Trophoblast cell (in vitro differentiated cells and primary cell): ENCODE measurements at regions not wholly inside any gene's neighbourhood (a gene's known extent, or its start where the extent isn't known, plus 50 kb on each side); places are given as distances from the start of the nearest gene placed in this dataset.

Experiments
- DNase-seq, 2 donors: peaks; one replicate each; pipeline ENCODE4 v3.0.0-alpha.2; 2016
- H2AFZ ChIP-seq: 2 replicates; pipeline ENCODE4 v1.6.1; 2013; ENCODE audit warnings: low read length, moderate library complexity, mild to moderate bottlenecking; ENCODE audit not compliant: insufficient read depth, poor library complexity
- H2AK5ac ChIP-seq: 2 replicates; pipeline ENCODE4 v1.6.1; 2013; ENCODE audit warnings: mild to moderate bottlenecking, low read length
- H2BK120ac ChIP-seq: 2 replicates; pipeline ENCODE4 v1.6.1; 2013; ENCODE audit warnings: low read length, mild to moderate bottlenecking, moderate library complexity; ENCODE audit not compliant: insufficient read depth, poor library complexity
- H2BK12ac ChIP-seq: 2 replicates; pipeline ENCODE4 v1.6.1; 2013; ENCODE audit warnings: mild to moderate bottlenecking, low read length, moderate library complexity
- H2BK5ac ChIP-seq: 2 replicates; pipeline ENCODE4 v1.6.1; 2013; ENCODE audit warnings: low read length, low read depth, moderate library complexity, mild to moderate bottlenecking; ENCODE audit not compliant: poor library complexity
- H3K14ac ChIP-seq: 2 replicates; pipeline ENCODE4 v1.6.1; 2013; ENCODE audit warnings: mild to moderate bottlenecking, low read length
- H3K18ac ChIP-seq: 2 replicates; pipeline ENCODE4 v1.6.1; 2013; ENCODE audit warnings: mild to moderate bottlenecking, low read length
- H3K23ac ChIP-seq: 2 replicates; pipeline ENCODE4 v1.6.1; 2013; ENCODE audit warnings: low read length
- H3K27ac ChIP-seq: 2 replicates; pipeline ENCODE4 v1.5.1; 2013; ENCODE audit warnings: low read depth, mild to moderate bottlenecking, inconsistent platforms, low read length, moderate library complexity
- H3K27me3 ChIP-seq: 2 replicates; pipeline ENCODE4 v1.6.1; 2013; ENCODE audit warnings: inconsistent platforms, mild to moderate bottlenecking, low read length, moderate library complexity; ENCODE audit not compliant: insufficient read depth
- H3K36me3 ChIP-seq, 2 experiments: 1 replicate in 1 of 2; 2 replicates in 1 of 2; pipeline ENCODE4 v1.6.1; 2013; ENCODE audit warnings: low read length in 2 of 2, mild to moderate bottlenecking in 2 of 2, moderate library complexity in 1 of 2; ENCODE audit not compliant: insufficient read depth in 2 of 2, control insufficient read depth in 1 of 2
- H3K4ac ChIP-seq: 2 replicates; pipeline ENCODE4 v1.6.1; 2013; ENCODE audit warnings: low read depth, mild to moderate bottlenecking, low read length, moderate library complexity
- H3K4me1 ChIP-seq, 2 experiments: 1 replicate in 1 of 2; 2 replicates in 1 of 2; pipeline ENCODE4 v1.6.1; 2013; ENCODE audit warnings: low read length in 2 of 2, mild to moderate bottlenecking in 2 of 2, moderate library complexity in 1 of 2; ENCODE audit not compliant: insufficient read depth in 2 of 2, control insufficient read depth in 1 of 2
- H3K4me2 ChIP-seq: 2 replicates; pipeline ENCODE4 v1.6.1; 2013; ENCODE audit warnings: inconsistent platforms, mild to moderate bottlenecking, low read length, moderate library complexity
- H3K4me3 ChIP-seq: 2 replicates; pipeline ENCODE4 v1.5.1; 2013; ENCODE audit warnings: mild to moderate bottlenecking, low read depth, low read length, inconsistent platforms
- H3K79me1 ChIP-seq: one replicate; pipeline ENCODE4 v1.6.1; 2013; ENCODE audit warnings: low read length
- H3K79me2 ChIP-seq: 2 replicates; pipeline ENCODE4 v1.6.1; 2013; ENCODE audit warnings: low read length, mild to moderate bottlenecking; ENCODE audit not compliant: control insufficient read depth, insufficient read depth, poor library complexity
- H3K9ac ChIP-seq: 2 replicates; pipeline ENCODE4 v1.6.1; 2013; ENCODE audit warnings: mild to moderate bottlenecking, low read length
- H3K9me3 ChIP-seq: 2 replicates; pipeline ENCODE4 v1.6.1; 2013; ENCODE audit warnings: low read depth, mild to moderate bottlenecking, control low read depth, inconsistent platforms, low read length; ENCODE audit not compliant: insufficient read depth
- H4K12ac ChIP-seq: 2 replicates; pipeline ENCODE4 v1.6.1; 2013; ENCODE audit warnings: low read depth, mild to moderate bottlenecking, low read length, moderate library complexity
- H4K8ac ChIP-seq: 2 replicates; pipeline ENCODE4 v1.6.1; 2013; ENCODE audit warnings: low read depth, mild to moderate bottlenecking, low read length, moderate library complexity
- H4K91ac ChIP-seq: one replicate; pipeline ENCODE4 v1.6.1; 2013; ENCODE audit warnings: low read depth, mild to moderate bottlenecking, low read length, moderate library complexity
- WGBS: extraction: QIAGEN DNeasy Blood & Tissue Kit; methylation state at CpG from one replicate; pipeline ENCODE4 v1.1.7; 2013; ENCODE audit warnings: missing lambda C conversion rate; ENCODE audit not compliant: insufficient read length, insufficient coverage; ENCODE audit errors: extremely low coverage; 5-methylcytosine and 5-hydroxymethylcytosine counted together

DNA sequence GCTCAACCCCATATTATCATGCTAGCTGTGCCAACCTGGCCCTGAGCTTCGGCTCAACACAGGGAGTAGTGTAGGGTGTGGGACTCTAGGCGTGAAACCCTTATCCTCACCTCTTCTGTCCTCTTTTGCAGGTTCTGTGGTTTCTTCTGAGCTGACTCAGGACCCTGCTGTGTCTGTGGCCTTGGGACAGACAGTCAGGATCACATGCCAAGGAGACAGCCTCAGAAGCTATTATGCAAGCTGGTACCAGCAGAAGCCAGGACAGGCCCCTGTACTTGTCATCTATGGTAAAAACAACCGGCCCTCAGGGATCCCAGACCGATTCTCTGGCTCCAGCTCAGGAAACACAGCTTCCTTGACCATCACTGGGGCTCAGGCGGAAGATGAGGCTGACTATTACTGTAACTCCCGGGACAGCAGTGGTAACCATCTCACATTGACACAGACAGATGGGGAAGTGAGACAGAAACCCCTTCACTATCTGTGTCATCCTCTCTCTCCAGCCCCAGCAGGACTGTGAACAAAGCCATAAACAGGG, 76.4 kb downstream of the GGTLC2 start:
- Histone ChIP-seq H2BK5ac (no peak overlapping the region), H4K91ac (no peak overlapping the region), H3K27me3 (peaks cover 2% of the 10 kb centered on the region), H3K79me2 (no peaks in the 10 kb centered on the region), H2BK12ac (no peak overlapping the region), H3K14ac (no peak overlapping the region), H2AFZ (no peak overlapping the region), H2BK120ac (no peak overlapping the region), H3K9ac (no peak overlapping the region), H3K9me3 (no peaks in the 10 kb centered on the region), H3K36me3 (no peaks in the 10 kb centered on the region), H2AK5ac (no peak overlapping the region), H4K8ac (no peak overlapping the region), H3K23ac (no peak overlapping the region), H4K12ac (no peak overlapping the region), H3K18ac (no peak overlapping the region), H3K79me1 (no peaks in the 10 kb centered on the region), H3K4me2 (no peak overlapping the region), H3K4me3 (no peak overlapping the region), H3K4ac (no peak overlapping the region), H3K27ac (no peak overlapping the region), H3K4me1 (no peaks in the 10 kb centered on the region)
- peak; percentile 96 to 98 for DNase-seq
- no CpG with 5 or more reads among the region's 6 CpGs for WGBS

DNA sequence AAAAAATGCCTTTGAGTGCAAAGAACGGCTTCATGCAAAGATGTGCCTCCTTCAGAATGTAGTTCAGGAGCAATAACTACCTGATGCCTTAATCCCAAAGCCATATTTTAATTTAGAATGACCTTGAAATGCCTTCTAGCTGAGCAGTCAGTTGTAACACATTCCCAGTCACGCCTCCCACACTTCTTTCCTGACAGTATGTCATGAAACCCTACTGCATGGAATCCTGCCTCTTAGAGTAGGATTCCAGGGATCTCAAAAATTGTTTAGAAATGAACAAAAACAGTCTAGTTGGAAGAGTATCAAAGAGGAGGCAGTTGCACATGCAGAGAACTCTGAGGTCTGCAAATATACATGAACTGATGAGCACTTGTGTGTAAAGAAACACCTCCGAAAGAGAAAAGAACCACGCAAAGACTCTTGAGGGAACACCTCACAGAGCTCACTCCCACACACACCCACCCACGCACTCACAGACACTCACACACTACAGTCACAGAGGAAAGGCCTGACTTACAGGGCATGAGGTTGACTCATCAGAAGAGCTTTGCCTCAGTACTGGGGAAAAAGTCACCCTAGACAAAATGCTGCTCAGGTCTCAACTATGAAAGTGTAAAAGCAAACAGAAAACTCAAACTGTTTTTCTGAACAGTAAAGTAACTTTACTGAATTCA, 77.4 kb downstream of the GGTLC2 start:
- DNase-seq = peak; percentile 71 to 74
- Histone ChIP-seq H3K36me3 (no peaks in the 10 kb centered on the region), H4K91ac (no peak overlapping the region), H3K79me1 (no peaks in the 10 kb centered on the region), H3K79me2 (no peaks in the 10 kb centered on the region), H4K12ac (no peak overlapping the region), H3K9ac (no peak overlapping the region), H2BK120ac (no peak overlapping the region), H2AK5ac (no peak overlapping the region), H3K4ac (no peak overlapping the region), H3K9me3 (no peaks in the 10 kb centered on the region), H3K4me3 (no peak overlapping the region), H3K14ac (no peak overlapping the region), H3K27me3 (no peaks in the 10 kb centered on the region), H3K4me2 (no peak overlapping the region), H2BK12ac (no peak overlapping the region), H3K18ac (no peak overlapping the region), H3K23ac (no peak overlapping the region), H3K27ac (no peak overlapping the region), H4K8ac (no peak overlapping the region), H2BK5ac (no peak overlapping the region), H2AFZ (no peak overlapping the region), H3K4me1 (no peaks in the 10 kb centered on the region)
- WGBS = no CpG with 5 or more reads among the region's 5 CpGs

DNA sequence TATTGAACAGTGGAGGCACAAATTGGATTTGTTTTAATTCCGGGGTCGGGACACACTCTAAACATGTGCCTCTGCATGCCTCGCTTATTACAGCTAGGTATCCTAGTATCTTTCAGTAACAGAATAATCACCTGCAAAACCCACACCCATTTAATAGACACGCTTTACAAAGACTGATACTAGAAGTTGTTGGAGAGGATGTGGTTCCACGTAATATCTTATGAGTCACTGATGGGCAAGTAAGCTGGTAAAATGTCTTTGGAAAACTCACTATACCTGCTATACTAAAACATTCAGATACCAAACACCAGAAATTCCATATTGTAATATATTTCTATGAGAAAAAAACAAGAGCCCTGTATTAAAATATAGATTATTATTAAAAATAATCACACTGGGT, 84.0 kb downstream of the GGTLC2 start:
- Histone ChIP-seq H2BK12ac (no peak overlapping the region), H3K14ac (no peak overlapping the region), H3K79me2 (no peaks in the 10 kb centered on the region), H3K27me3 (no peaks in the 10 kb centered on the region), H4K8ac (no peak overlapping the region), H2BK5ac (no peak overlapping the region), H2BK120ac (no peak overlapping the region), H3K36me3 (no peaks in the 10 kb centered on the region), H3K9ac (no peak overlapping the region), H3K27ac (no peak overlapping the region), H3K79me1 (no peaks in the 10 kb centered on the region), H2AK5ac (no peak overlapping the region), H3K4me3 (no peak overlapping the region), H3K23ac (no peak overlapping the region), H3K4ac (no peak overlapping the region), H2AFZ (no peak overlapping the region), H3K4me2 (no peak overlapping the region), H3K4me1 (no peaks in the 10 kb centered on the region), H3K9me3 (no peaks in the 10 kb centered on the region), H4K91ac (no peak overlapping the region), H3K18ac (no peak overlapping the region), H4K12ac (no peak overlapping the region)
- no CpG with 5 or more reads among the region's 5 CpGs for WGBS
- no peak for DNase-seq

DNA sequence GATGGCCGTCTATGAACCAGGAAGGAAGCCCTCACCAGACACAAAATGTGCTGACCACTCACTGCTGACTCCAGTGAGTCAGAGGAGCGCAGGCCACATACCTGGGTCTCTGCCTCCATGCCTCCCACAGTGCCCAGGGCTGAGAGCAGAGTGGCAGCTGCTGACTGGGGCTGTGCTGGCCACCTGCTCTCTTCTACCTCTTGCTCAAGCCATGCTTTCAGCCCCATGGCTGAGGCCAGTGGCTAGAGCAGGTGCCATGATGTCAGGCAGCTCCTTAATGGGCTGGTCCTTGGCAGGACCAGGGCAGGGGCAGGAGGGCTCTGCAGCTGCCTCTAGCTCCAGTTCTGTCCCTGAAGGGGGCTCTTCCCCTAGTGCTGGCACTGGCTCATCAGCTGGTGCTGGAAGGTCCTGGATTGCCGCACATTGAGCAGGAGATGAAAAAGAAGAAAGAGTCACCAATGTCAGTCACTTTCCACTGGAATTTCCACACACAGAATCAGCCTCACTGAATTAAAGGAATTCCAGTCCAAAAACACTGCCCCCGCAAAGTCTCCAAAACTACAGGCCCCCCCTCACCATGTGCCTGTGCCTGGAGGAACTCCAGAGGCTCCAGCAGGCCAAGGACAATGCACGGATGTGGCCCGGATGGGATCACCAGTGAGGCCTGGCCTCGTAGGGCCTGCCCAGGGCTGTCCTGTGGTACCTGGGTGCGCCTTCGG, 86.4 kb downstream of the GGTLC2 start:
- Histone ChIP-seq H2AFZ (no peak overlapping the region), H3K18ac (no peak overlapping the region), H3K14ac (no peak overlapping the region), H3K4me2 (no peak overlapping the region), H4K12ac (no peak overlapping the region), H3K9me3 (no peaks in the 10 kb centered on the region), H3K4ac (no peak overlapping the region), H3K36me3 (no peaks in the 10 kb centered on the region), H4K8ac (no peak overlapping the region), H3K9ac (no peak overlapping the region), H3K23ac (no peak overlapping the region), H2BK12ac (no peak overlapping the region), H4K91ac (no peak overlapping the region), H2AK5ac (no peak overlapping the region), H2BK5ac (no peak overlapping the region), H3K4me1 (no peaks in the 10 kb centered on the region), H3K79me1 (no peaks in the 10 kb centered on the region), H3K27me3 (no peaks in the 10 kb centered on the region), H3K4me3 (no peak overlapping the region), H3K79me2 (no peaks in the 10 kb centered on the region), H3K27ac (no peak overlapping the region), H2BK120ac (no peak overlapping the region)
- no CpG with 5 or more reads among the region's 9 CpGs for WGBS
- DNase-seq = no peak
